ENCODE measurements at regions not wholly inside any gene's neighbourhood (a gene's known extent, or its start where the extent isn't known, plus 50 kb on each side); places are given as distances from the start of the nearest gene placed in this dataset.

DNA sequence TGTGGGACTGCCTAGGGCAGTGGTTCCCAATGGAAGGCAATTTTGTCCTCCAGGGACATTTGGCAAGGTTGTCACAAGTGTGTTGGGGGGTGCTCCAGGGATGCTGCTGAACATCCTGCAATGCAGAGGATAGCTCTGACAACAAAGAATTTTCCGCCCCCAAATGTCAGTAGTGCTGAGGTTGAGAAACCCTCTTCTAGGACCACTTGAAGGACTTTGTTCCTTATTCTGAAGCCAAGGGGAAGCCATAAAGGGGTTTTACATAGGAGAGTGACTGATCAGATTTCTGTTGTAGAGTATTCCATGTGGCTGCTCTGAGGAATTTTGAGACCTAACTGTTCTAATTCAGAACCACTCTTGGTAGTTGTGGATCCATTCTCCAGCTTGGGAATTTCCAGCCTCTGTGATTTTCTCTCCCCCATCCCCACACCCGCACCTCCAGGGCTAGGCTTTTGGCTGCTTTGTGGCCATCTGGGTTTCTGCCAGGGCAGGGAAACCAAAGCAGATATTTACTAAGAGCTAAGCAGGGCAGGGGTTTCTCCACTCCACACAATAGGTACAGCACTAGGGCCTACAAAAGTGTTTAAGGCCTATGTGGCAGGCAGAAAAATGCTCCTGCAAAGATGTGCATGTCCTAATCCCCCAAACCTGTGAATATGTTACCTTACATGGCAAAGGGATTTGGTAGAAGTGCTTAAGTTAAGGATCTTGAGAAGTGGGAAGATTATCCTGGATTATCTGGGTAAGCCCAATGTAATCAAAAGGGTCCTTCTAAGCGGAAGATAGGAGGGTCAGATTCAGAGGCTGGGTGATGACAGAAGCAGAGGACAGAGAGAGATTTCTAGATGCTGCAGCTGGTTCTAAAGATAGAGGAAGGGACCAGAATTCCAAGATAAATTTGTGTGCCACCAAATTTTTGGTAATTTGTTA, 135.4 kb downstream of the TMEM17 start:
- TF ChIP-seq, protein P1, sequence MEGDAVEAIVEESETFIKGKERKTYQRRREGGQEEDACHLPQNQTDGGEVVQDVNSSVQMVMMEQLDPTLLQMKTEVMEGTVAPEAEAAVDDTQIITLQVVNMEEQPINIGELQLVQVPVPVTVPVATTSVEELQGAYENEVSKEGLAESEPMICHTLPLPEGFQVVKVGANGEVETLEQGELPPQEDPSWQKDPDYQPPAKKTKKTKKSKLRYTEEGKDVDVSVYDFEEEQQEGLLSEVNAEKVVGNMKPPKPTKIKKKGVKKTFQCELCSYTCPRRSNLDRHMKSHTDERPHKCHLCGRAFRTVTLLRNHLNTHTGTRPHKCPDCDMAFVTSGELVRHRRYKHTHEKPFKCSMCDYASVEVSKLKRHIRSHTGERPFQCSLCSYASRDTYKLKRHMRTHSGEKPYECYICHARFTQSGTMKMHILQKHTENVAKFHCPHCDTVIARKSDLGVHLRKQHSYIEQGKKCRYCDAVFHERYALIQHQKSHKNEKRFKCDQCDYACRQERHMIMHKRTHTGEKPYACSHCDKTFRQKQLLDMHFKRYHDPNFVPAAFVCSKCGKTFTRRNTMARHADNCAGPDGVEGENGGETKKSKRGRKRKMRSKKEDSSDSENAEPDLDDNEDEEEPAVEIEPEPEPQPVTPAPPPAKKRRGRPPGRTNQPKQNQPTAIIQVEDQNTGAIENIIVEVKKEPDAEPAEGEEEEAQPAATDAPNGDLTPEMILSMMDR (conservative IDR thresholded peaks at IDR 0.05; ENCODE audit: low read length) = no peak
- TF ChIP-seq EZH2phosphoT487 (IDR thresholded peaks at IDR 0.05; ENCODE audit: borderline replicate concordance) = no peak

Data from Loucy (cell line).